GM18873 (cell line): ENCODE measurements at regions not wholly inside any gene's neighbourhood (a gene's known extent, or its start where the extent isn't known, plus 50 kb on each side); places are given as distances from the start of the nearest gene placed in this dataset.

Source experiments
- ATAC-seq: cut with Tn5 transposase; IDR thresholded peaks from one replicate; pipeline ENCODE4 v1.9.1; 2021; ENCODE audit warnings: mild to moderate bottlenecking, moderate library complexity, moderate number of reproducible peaks; ENCODE audit not compliant: unreplicated experiment, low FRiP score

GRCh38 chr18:40452599-40452998, 1502.4 kb upstream of the PIK3C3 start:
- ATAC-seq = no peak

GRCh38 chr18:40450751-40451150, 1504.3 kb upstream of the PIK3C3 start:
- no peak for ATAC-seq

- no peak for ATAC-seq
Measured at GRCh38 chr18:40447820-40448219, 1507.2 kb upstream of the PIK3C3 start.

- ATAC-seq = no peak
Measured at GRCh38 chr18:40440088-40440487, 1514.9 kb upstream of the PIK3C3 start.

- no peak for ATAC-seq
Measured at GRCh38 chr18:40437517-40437916, 1517.5 kb upstream of the PIK3C3 start.

GRCh38 chr18:40431071-40431985, 1523.7 kb upstream of the PIK3C3 start:
- no peak for ATAC-seq

- no peak for ATAC-seq
Measured at GRCh38 chr18:40423291-40423690, 1531.7 kb upstream of the PIK3C3 start.

- ATAC-seq = no peak
Measured at GRCh38 chr18:40420675-40421074, 1534.4 kb upstream of the PIK3C3 start.

GRCh38 chr18:40417501-40417900, 1537.5 kb upstream of the PIK3C3 start:
- ATAC-seq = no peak

- ATAC-seq = no peak
Measured at GRCh38 chr18:40415821-40416220, 1539.2 kb upstream of the PIK3C3 start.

- no peak for ATAC-seq
Measured at GRCh38 chr18:40415176-40415791, 1539.8 kb upstream of the PIK3C3 start.

- ATAC-seq = no peak
Measured at GRCh38 chr18:40414155-40414754, 1540.8 kb upstream of the PIK3C3 start.

- no peak for ATAC-seq
Measured at GRCh38 chr18:40413160-40413559, 1541.9 kb upstream of the PIK3C3 start.

- ATAC-seq = no peak
Measured at GRCh38 chr18:40412410-40412809, 1542.6 kb upstream of the PIK3C3 start.

- no peak for ATAC-seq
Measured at GRCh38 chr18:40407909-40408308, 1547.1 kb upstream of the PIK3C3 start.

GRCh38 chr18:40404284-40404683, 1550.8 kb upstream of the PIK3C3 start:
- no peak for ATAC-seq

- no peak for ATAC-seq
Measured at GRCh38 chr18:40402052-40402451, 1553.0 kb upstream of the PIK3C3 start.

- no peak for ATAC-seq
Measured at GRCh38 chr18:40388121-40388520, 1566.9 kb upstream of the PIK3C3 start.

GRCh38 chr18:40387130-40387787, 1567.8 kb upstream of the PIK3C3 start:
- ATAC-seq = no peak

- no peak for ATAC-seq
Measured at GRCh38 chr18:40382197-40382596, 1572.8 kb upstream of the PIK3C3 start.
